H1 (cell line): ENCODE measurements at regions not wholly inside any gene's neighbourhood (a gene's known extent, or its start where the extent isn't known, plus 50 kb on each side); places are given as distances from the start of the nearest gene placed in this dataset.

Experiments used
- CTCF ChIA-PET: fragments of 300-600 bp; sonication (Branson Sonifier 250); formaldehyde crosslinking; loops from one replicate; lab custom pipeline; 2021; ENCODE audit not compliant: partially characterized antibody; lab: Charles Lee
- POLR2A ChIA-PET: fragments of 300-600 bp; sonication (Branson Sonifier 250); formaldehyde crosslinking; loops from one replicate; lab custom pipeline; 2021; ENCODE audit warnings: inconsistent platforms; ENCODE audit not compliant: partially characterized antibody; lab: Charles Lee
- DNase-seq, 2 experiments: peaks; one replicate each; pipeline versions ENCODE4 v3.0.0 to v3.0.0-alpha.2; 2010 to 2022; ENCODE audit warnings: low spot score in 2 of 2, low read depth in 1 of 2, mixed read lengths in 1 of 2
- FAIRE-seq: peaks from 2 replicates; lab custom pipeline; 2011; peaks lifted over from hg19 to GRCh38; lab: Jason Lieb, UNC
- H2AFZ ChIP-seq: 2 replicates; pipeline ENCODE4 v1.8.1; 2012; ENCODE audit warnings: low read length, inconsistent platforms
- H2AK5ac ChIP-seq: 2 replicates; pipeline ENCODE4 v1.6.1; 2013; ENCODE audit warnings: low read depth, low read length
- H2BK120ac ChIP-seq: replicated peaks from 2 replicates; pipeline ENCODE3; 2013; ENCODE audit warnings: low read depth, low read length, inconsistent platforms
- H2BK12ac ChIP-seq: 2 replicates; pipeline ENCODE4 v1.6.1; 2013; ENCODE audit warnings: low read depth, low read length
- H2BK15ac ChIP-seq: 2 replicates; pipeline ENCODE4 v1.6.1; 2013; ENCODE audit warnings: low read length
- H2BK20ac ChIP-seq: 2 replicates; pipeline ENCODE4 v1.6.1; 2013; ENCODE audit warnings: low read length
- H2BK5ac ChIP-seq: 2 replicates; pipeline ENCODE4 v1.6.1; 2013; ENCODE audit warnings: low read depth, low read length
- H3K14ac ChIP-seq: 2 replicates; pipeline ENCODE4 v1.6.1; 2013; ENCODE audit warnings: inconsistent platforms; ENCODE audit not compliant: insufficient read length
- H3K18ac ChIP-seq: 2 replicates; pipeline ENCODE4 v1.6.1; 2013; ENCODE audit warnings: low read length; ENCODE audit errors: extremely low read depth
- H3K23ac ChIP-seq: 2 replicates; pipeline ENCODE4 v1.6.1; 2013; ENCODE audit warnings: inconsistent platforms; ENCODE audit not compliant: insufficient read length
- H3K23me2 ChIP-seq: 2 replicates; pipeline ENCODE4 v1.6.1; 2013; ENCODE audit warnings: low read depth, low read length
- H3K27ac ChIP-seq: 2 replicates; pipeline ENCODE4 v1.6.1; 2011; ENCODE audit warnings: low read depth, low read length, inconsistent platforms
- H3K27me3 ChIP-seq, 4 experiments: replicated peaks in 1 of 4; 1 replicate in 1 of 4; 2 replicates in 3 of 4; pipeline versions ENCODE4 v1.6.1 to v1.8.1; 2011 to 2013; ENCODE audit warnings: low read length in 3 of 4, mild to moderate bottlenecking in 3 of 4, inconsistent platforms in 2 of 4, mixed read lengths in 2 of 4, moderate library complexity in 1 of 4; ENCODE audit not compliant: control insufficient read depth in 3 of 4, insufficient read depth in 3 of 4; ENCODE audit errors: extremely low read depth in 1 of 4
- H3K36me3 ChIP-seq, 4 experiments: 2 replicates each; pipeline versions ENCODE4 v1.6.1 to v1.8.1; 2011 to 2013; ENCODE audit warnings: mild to moderate bottlenecking in 4 of 4, low read length in 3 of 4, moderate library complexity in 2 of 4, control low read depth in 1 of 4, inconsistent platforms in 1 of 4; ENCODE audit not compliant: insufficient read depth in 4 of 4, control insufficient read depth in 2 of 4
- H3K4ac ChIP-seq: replicated peaks from 2 replicates; pipeline ENCODE3; 2013; ENCODE audit warnings: low read length, low read depth, mixed read lengths, inconsistent platforms; ENCODE audit not compliant: insufficient read length
- H3K4me1 ChIP-seq, 4 experiments: replicated peaks in 1 of 4; 1 replicate in 1 of 4; 2 replicates in 3 of 4; pipeline versions ENCODE4 v1.6.1 to v1.8.1; 2011 to 2013; ENCODE audit warnings: low read length in 3 of 4, inconsistent platforms in 2 of 4, mixed read lengths in 1 of 4; ENCODE audit not compliant: insufficient read depth in 4 of 4, control insufficient read depth in 3 of 4
- H3K4me2 ChIP-seq, 2 experiments: 2 replicates each; pipeline versions ENCODE4 v1.6.1 to v1.8.1; 2011 to 2013; ENCODE audit warnings: low read depth in 2 of 2, low read length in 2 of 2, control low read depth in 1 of 2, inconsistent platforms in 1 of 2, mild to moderate bottlenecking in 1 of 2; ENCODE audit not compliant: insufficient read depth in 1 of 2
- H3K4me3 ChIP-seq, 4 experiments: fragments of 200-600, 300-600 bp in 1 of 4; sonication (generic), shearing (Covaris generic), sonication (Bioruptor Twin) in 1 of 4; 2 replicates each; pipeline versions ENCODE4 v1.5.1 to v1.8.1; 2011 to 2016; ENCODE audit warnings: low read length in 4 of 4, low read depth in 3 of 4, control low read depth in 2 of 4, inconsistent platforms in 2 of 4, mild to moderate bottlenecking in 2 of 4, mixed read lengths in 1 of 4, moderate library complexity in 1 of 4; ENCODE audit not compliant: insufficient read depth in 2 of 4; ENCODE audit errors: extremely low read depth in 1 of 4
- H3K56ac ChIP-seq: replicated peaks from 2 replicates; pipeline ENCODE3; 2013; ENCODE audit warnings: low read depth, mild to moderate bottlenecking, mixed read lengths, low read length, inconsistent platforms; ENCODE audit not compliant: insufficient read length
- H3K79me1 ChIP-seq: 2 replicates; pipeline ENCODE4 v1.6.1; 2013; ENCODE audit warnings: low read depth, low read length, control low read depth
- H3K79me2 ChIP-seq, 2 experiments: 2 replicates each; pipeline versions ENCODE4 v1.6.1 to v1.8.1; 2012 to 2013; ENCODE audit warnings: low read length in 2 of 2, mild to moderate bottlenecking in 2 of 2, inconsistent platforms in 1 of 2; ENCODE audit not compliant: insufficient read depth in 2 of 2, control insufficient read depth in 1 of 2
- H3K9ac ChIP-seq, 4 experiments: replicated peaks in 1 of 4; 1 replicate in 1 of 4; 2 replicates in 3 of 4; pipeline versions ENCODE4 v1.6.1 to v1.8.1; 2011 to 2013; ENCODE audit warnings: low read depth in 3 of 4, low read length in 3 of 4, control low read depth in 2 of 4, mild to moderate bottlenecking in 2 of 4, moderate library complexity in 2 of 4, inconsistent platforms in 1 of 4; ENCODE audit errors: extremely low read depth in 1 of 4
- H3K9me3 ChIP-seq, 2 experiments: 2 replicates each; pipeline versions ENCODE4 v1.6.1 to v1.8.1; 2012 to 2013; ENCODE audit warnings: mild to moderate bottlenecking in 2 of 2, moderate library complexity in 2 of 2, control low read depth in 1 of 2, inconsistent platforms in 1 of 2, low read depth in 1 of 2, low read length in 1 of 2, mixed read lengths in 1 of 2; ENCODE audit not compliant: insufficient read depth in 2 of 2
- H4K20me1 ChIP-seq, 2 experiments: replicated peaks in 1 of 2; 2 replicates each; pipeline versions ENCODE3 to v1.8.1; 2011 to 2013; ENCODE audit warnings: inconsistent platforms in 2 of 2, low read length in 2 of 2, mild to moderate bottlenecking in 1 of 2; ENCODE audit not compliant: insufficient read depth in 2 of 2, control insufficient read depth in 1 of 2
- H4K5ac ChIP-seq: 2 replicates; pipeline ENCODE4 v1.6.1; 2013; ENCODE audit warnings: low read length, low read depth, mixed read lengths, inconsistent platforms; ENCODE audit not compliant: insufficient read length
- H4K8ac ChIP-seq: 2 replicates; pipeline ENCODE4 v1.8.0; 2013; ENCODE audit warnings: mild to moderate bottlenecking, moderate library complexity, low read length, inconsistent platforms; ENCODE audit not compliant: insufficient read depth; ENCODE audit errors: extremely low read depth
- H4K91ac ChIP-seq: replicated peaks from 2 replicates; pipeline ENCODE3; 2013; ENCODE audit warnings: low read length, mixed read lengths, inconsistent platforms; ENCODE audit not compliant: insufficient read length
- ATF3 ChIP-seq: IDR thresholded peaks from 2 replicates; pipeline ENCODE4 v1.6.1; 2011; ENCODE audit warnings: low read depth, mild to moderate bottlenecking, low read length; ENCODE audit not compliant: insufficient read depth
- CTBP2 ChIP-seq: IDR thresholded peaks from 2 replicates; pipeline ENCODE4 v1.7.0; 2011; ENCODE audit warnings: borderline replicate concordance, mild to moderate bottlenecking, moderate library complexity, mixed read lengths, low read length; ENCODE audit not compliant: insufficient read depth, insufficient read length
- GTF2F1 ChIP-seq: IDR thresholded peaks from 2 replicates; pipeline ENCODE4 v1.6.1; 2012; ENCODE audit warnings: low read depth, low read length, improper control_type of control experiment, borderline replicate concordance
- HDAC6 ChIP-seq: IDR thresholded peaks from one replicate; pipeline ENCODE4 v1.7.1; 2012; ENCODE audit warnings: low read depth, mild to moderate bottlenecking, inconsistent platforms, low read length, moderate library complexity
- JUN ChIP-seq: IDR thresholded peaks from 2 replicates; pipeline ENCODE4 v1.6.1; 2011; ENCODE audit warnings: low read depth, mild to moderate bottlenecking, improper control_type of control experiment, low read length
- PHF8 ChIP-seq: fragments of 200-600 bp; sonication (generic); conservative IDR thresholded peaks from 2 replicates; pipeline ENCODE4 v1.7.1; 2012; ENCODE audit warnings: low read depth, mild to moderate bottlenecking, inconsistent platforms, low read length, moderate library complexity
- POLR2AphosphoS5 ChIP-seq: IDR thresholded peaks from 2 replicates; pipeline ENCODE4 v1.6.1; 2011; ENCODE audit warnings: low read depth, low read length
- RNF2 ChIP-seq: fragments of 200-900, 300-1000 bp; sonication (generic); IDR thresholded peaks from 2 replicates; pipeline ENCODE4 v1.7.1; 2016; ENCODE audit warnings: borderline replicate concordance, low read depth, mild to moderate bottlenecking, antibody characterized with exemption, low read length; ENCODE audit not compliant: poor library complexity, severe bottlenecking; ENCODE audit errors: missing control alignments
- SAP30 ChIP-seq: fragments of 300-600 bp; sonication (generic); IDR thresholded peaks from 2 replicates; pipeline ENCODE4 v1.7.1; 2012; ENCODE audit warnings: low read length, moderate library complexity, mild to moderate bottlenecking, inconsistent platforms; ENCODE audit not compliant: insufficient read depth, insufficient replicate concordance
- SIN3A ChIP-seq, 2 experiments: IDR thresholded peaks in 1 of 2; conservative IDR thresholded peaks in 1 of 2; 2 replicates each; pipeline ENCODE4 v1.6.1; 2011 to 2012; ENCODE audit warnings: low read length in 2 of 2, improper control_type of control experiment in 1 of 2, low read depth in 1 of 2, mild to moderate bottlenecking in 1 of 2
- TEAD4 ChIP-seq: IDR thresholded peaks from 2 replicates; pipeline ENCODE4 v1.6.1; 2012; ENCODE audit warnings: low read depth, low read length, inconsistent platforms, mixed read lengths

- Histone ChIP-seq H3K9me3 (0 out of 4 replicates have a peak, but pooled peaks cover 0 to 2% of the 10 kb centered on the region in 2 experiments), H3K23ac (no peak overlapping the region), H3K4me1 (no peaks in the 10 kb centered on the region; a peak in 1 of 7 replicates), H2BK5ac (no peak overlapping the region), H3K9ac (no peak overlapping the region), H3K56ac (no peak overlapping the region), H3K36me3 (no peaks in the 10 kb centered on the region), H3K4me3 (no peak overlapping the region), H3K23me2 (no peaks in the 10 kb centered on the region), H4K20me1 (no peaks in the 10 kb centered on the region), H2BK15ac (no peak overlapping the region), H4K5ac (no peak overlapping the region), H3K27me3 (no peaks in the 10 kb centered on the region; a peak in 1 of 7 replicates), H3K4ac (no peak overlapping the region), H4K91ac (no peak overlapping the region), H3K27ac (no peak overlapping the region), H3K14ac (no peak overlapping the region), H3K79me2 (no peaks in the 10 kb centered on the region), H2BK120ac (no peak overlapping the region), H3K79me1 (no peaks in the 10 kb centered on the region), H4K8ac (no peak overlapping the region), H3K4me2 (no peak overlapping the region), H3K18ac (no peak overlapping the region), H2AK5ac (no peak overlapping the region), H2BK12ac (no peak overlapping the region), H2BK20ac (no peak overlapping the region), H2AFZ (no peak overlapping the region)
- ChIA-PET POLR2A (no interaction called here), CTCF (no interaction called here)
- no peak for FAIRE-seq
- no peak for DNase-seq
- TF ChIP-seq TEAD4 (no peak), HDAC6 (no peak), POLR2AphosphoS5 (no peak), ATF3 (no peak), CTBP2 (no peak), SIN3A (conservative IDR thresholded peaks at IDR 0.05 in 1 of 2, IDR thresholded peaks at IDR 0.05 in 1 of 2; ENCODE audit: low read depth in 1 of 2, low read length in 2 of 2) (no peak), SAP30 (no peak), PHF8 (no peak), RNF2 (no peak), JUN (no peak), GTF2F1 (no peak)
These were observed 76.0 kb upstream of the FAM47B start for GRCh38 chrX:34866646-34867045.
